Type B pancreatic cell (in vitro differentiated cells): ENCODE measurements at regions not wholly inside any gene's neighbourhood (a gene's known extent, or its start where the extent isn't known, plus 50 kb on each side); places are given as distances from the start of the nearest gene placed in this dataset.

Source experiments
- DNase-seq: peaks from one replicate; pipeline ENCODE4 v3.0.0; 2021; ENCODE audit warnings: mixed read lengths; ENCODE audit not compliant: unreplicated experiment; ENCODE audit errors: extremely low spot score
- H3K27ac Mint-ChIP-seq: 2 replicates; pipeline ENCODE4 v1.8.0; 2021; ENCODE audit warnings: mild to moderate bottlenecking, mixed read lengths
- H3K27me3 Mint-ChIP-seq: 2 replicates; pipeline ENCODE4 v1.8.0; 2021; ENCODE audit warnings: mixed read lengths
- H3K36me3 Mint-ChIP-seq: 2 replicates; pipeline ENCODE4 v1.8.0; 2021; ENCODE audit warnings: mixed read lengths
- H3K4me1 Mint-ChIP-seq: one replicate; pipeline ENCODE4 v1.8.0; 2021; ENCODE audit warnings: mixed read lengths; ENCODE audit not compliant: unreplicated experiment
- H3K4me3 Mint-ChIP-seq: 2 replicates; pipeline ENCODE4 v1.8.0; 2021; ENCODE audit warnings: mild to moderate bottlenecking, mixed read lengths
- H3K9me3 Mint-ChIP-seq: 2 replicates; pipeline ENCODE4 v1.8.0; 2021; ENCODE audit warnings: mixed read lengths
- CTCF ChIP-seq: fragments of 200-600 bp; sonication (generic); conservative IDR thresholded peaks from 2 replicates; pipeline ENCODE4 v1.5.0; 2021; ENCODE audit warnings: antibody characterized with exemption, mild to moderate bottlenecking

DNA sequence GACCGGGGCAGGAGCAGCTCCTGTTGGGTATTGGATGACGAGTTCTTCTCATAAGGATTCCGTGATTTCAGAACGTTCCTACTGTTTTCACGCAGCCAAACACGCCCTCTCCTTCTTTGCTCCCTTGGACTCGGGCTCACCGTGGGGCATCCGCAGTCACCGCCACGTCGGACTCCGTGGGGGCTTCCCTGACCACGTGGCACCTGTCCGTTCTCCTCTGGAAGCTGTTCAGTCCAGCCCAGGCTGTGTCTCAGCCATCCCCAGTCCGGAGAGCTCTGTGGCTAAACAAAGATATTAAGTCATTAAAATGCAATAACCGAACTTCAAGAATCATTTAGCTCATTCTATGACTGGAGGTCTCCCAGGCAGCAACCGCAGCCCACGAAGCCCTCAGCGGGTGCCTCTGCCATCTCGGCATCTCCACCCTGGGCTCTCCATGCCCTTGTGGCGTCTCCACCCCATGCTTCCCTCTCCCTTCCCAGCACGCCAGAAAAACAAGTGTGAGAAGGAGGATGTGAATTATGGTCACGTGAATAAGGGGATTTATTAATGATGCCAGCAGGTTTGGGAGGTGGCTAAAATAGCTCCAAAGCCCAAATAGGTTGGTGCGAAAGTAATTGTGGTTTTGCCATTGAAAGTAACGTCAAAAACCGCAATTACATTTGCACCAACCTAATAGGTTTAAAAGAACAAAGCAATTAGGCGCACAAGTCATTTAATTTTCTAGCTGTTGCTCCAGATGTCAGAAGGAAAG is 224.6 kb upstream of the PPP2R2D start:
- no peaks in the 10 kb centered on the region for H3K4me1 Mint-ChIP-seq
- H3K4me3 Mint-ChIP-seq, result no peak overlapping the region
- TF ChIP-seq CTCF, result no peak
- peaks cover under 1% of the 10 kb centered on the region for H3K27me3 Mint-ChIP-seq
- H3K27ac Mint-ChIP-seq, result no peak overlapping the region
- H3K9me3 Mint-ChIP-seq, result peaks cover 7% of the 10 kb centered on the region
- no peaks in the 10 kb centered on the region for H3K36me3 Mint-ChIP-seq
- no peak for DNase-seq

- H3K4me3 Mint-ChIP-seq, result no peak overlapping the region
- H3K9me3 Mint-ChIP-seq, result peaks cover 7% of the 10 kb centered on the region
- H3K36me3 Mint-ChIP-seq, result no peaks in the 10 kb centered on the region
- no peak overlapping the region for H3K27ac Mint-ChIP-seq
- no peaks in the 10 kb centered on the region for H3K4me1 Mint-ChIP-seq
- H3K27me3 Mint-ChIP-seq, result no peaks in the 10 kb centered on the region
- no peak for TF ChIP-seq CTCF
- DNase-seq, result no peak
Observed at GRCh38 chr10:131676800-131677421, 223.9 kb upstream of the PPP2R2D start.

- Mint-ChIP-seq H3K4me3 (no peak overlapping the region), H3K36me3 (no peaks in the 10 kb centered on the region), H3K4me1 (no peaks in the 10 kb centered on the region), H3K27me3 (no peaks in the 10 kb centered on the region), H3K9me3 (no peaks in the 10 kb centered on the region), H3K27ac (no peak overlapping the region)
- no peak for DNase-seq
- TF ChIP-seq CTCF, result no peak
Observed at GRCh38 chr10:131677671-131678070, 223.1 kb upstream of the PPP2R2D start.

GRCh38 chr10:131678171-131678570 is 222.6 kb upstream of the PPP2R2D start:
- H3K36me3 Mint-ChIP-seq, result no peaks in the 10 kb centered on the region
- DNase-seq, result no peak
- no peaks in the 10 kb centered on the region for H3K9me3 Mint-ChIP-seq
- no peak overlapping the region for H3K4me3 Mint-ChIP-seq
- no peaks in the 10 kb centered on the region for H3K4me1 Mint-ChIP-seq
- H3K27me3 Mint-ChIP-seq, result no peaks in the 10 kb centered on the region
- H3K27ac Mint-ChIP-seq, result no peak overlapping the region
- no peak for TF ChIP-seq CTCF

DNA sequence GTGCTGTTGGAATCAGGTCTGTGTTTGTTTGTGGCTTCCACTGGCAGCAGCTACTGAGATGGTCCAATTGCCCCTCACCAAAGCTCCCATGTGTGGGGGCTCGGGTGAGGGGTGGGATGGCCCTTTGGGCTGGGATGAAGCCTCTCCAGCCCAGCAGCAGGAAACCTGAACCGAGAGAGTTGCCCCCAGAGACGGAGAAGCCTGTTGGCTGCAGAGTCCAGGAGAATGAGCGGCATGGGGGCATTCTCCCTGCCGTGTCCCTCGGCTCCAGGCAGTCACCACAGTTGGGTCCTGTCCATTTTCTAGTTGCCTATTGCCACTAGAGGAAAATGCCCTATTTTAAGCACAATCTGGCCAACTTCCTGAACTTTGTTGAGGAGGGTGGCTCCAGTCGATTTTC is 222.2 kb upstream of the PPP2R2D start:
- no peaks in the 10 kb centered on the region for H3K36me3 Mint-ChIP-seq
- no peak overlapping the region for H3K27ac Mint-ChIP-seq
- H3K4me3 Mint-ChIP-seq, result no peak overlapping the region
- no peaks in the 10 kb centered on the region for H3K9me3 Mint-ChIP-seq
- DNase-seq, result no peak
- TF ChIP-seq CTCF, result no peak
- H3K27me3 Mint-ChIP-seq, result no peaks in the 10 kb centered on the region
- H3K4me1 Mint-ChIP-seq, result no peaks in the 10 kb centered on the region
